ENCODE measurements at regions not wholly inside any gene's neighbourhood (a gene's known extent, or its start where the extent isn't known, plus 50 kb on each side); places are given as distances from the start of the nearest gene placed in this dataset.

GRCh38 chrX:115449742-115450141, 111.2 kb upstream of the PLS3 start:
- Histone ChIP-seq H3K4me1 (ENCODE audit: insufficient read depth, low read length) (no peaks in the 10 kb centered on the region), H3K27ac (ENCODE audit: low read depth in 1 of 2, low read length in 2 of 2) (no peak overlapping the region), H3K36me3 (ENCODE audit: insufficient read depth, low read length) (no peaks in the 10 kb centered on the region), H3K9me3 (ENCODE audit: control insufficient read depth in 1 of 2, insufficient read depth in 1 of 2, low read length in 2 of 2) (peaks cover 0 to 7% of the 10 kb centered on the region in 2 experiments), H3K4me3 (ENCODE audit: low read length) (no peak overlapping the region), H3K27me3 (ENCODE audit: control insufficient read depth in 1 of 2, insufficient read depth in 2 of 2, low read length in 2 of 2) (no peaks in the 10 kb centered on the region)
- CTCF ChIA-PET: no interaction called here
- intact Hi-C loops (cut with DNase I, micrococcal nuclease): no loop called here
- Mint-ChIP-seq H3K9me3 (no peaks in the 10 kb centered on the region), H3K27ac (no peak overlapping the region), H3K27me3 (no peaks in the 10 kb centered on the region), H3K4me1 (ENCODE audit: low read depth) (no peaks in the 10 kb centered on the region), H3K36me3 (ENCODE audit: low read depth) (no peaks in the 10 kb centered on the region), H3K4me3 (no peak overlapping the region)
- no peak for ATAC-seq (ENCODE audit: poor library complexity)
- no peak for TF ChIP-seq CTCF (IDR thresholded peaks at IDR 0.05)
- POLR2A ChIA-PET: no interaction called here
- peak in 2 of 14 experiments; percentile 0 to 1 for DNase-seq

GRCh38 chrX:115452251-115452650, 108.7 kb upstream of the PLS3 start:
- Mint-ChIP-seq H3K27me3 (no peaks in the 10 kb centered on the region), H3K36me3 (ENCODE audit: low read depth) (no peaks in the 10 kb centered on the region), H3K4me3 (no peak overlapping the region), H3K27ac (no peak overlapping the region), H3K9me3 (no peaks in the 10 kb centered on the region), H3K4me1 (ENCODE audit: low read depth) (no peaks in the 10 kb centered on the region)
- no peak for TF ChIP-seq CTCF (IDR thresholded peaks at IDR 0.05)
- Histone ChIP-seq H3K4me3 (ENCODE audit: low read length) (no peak overlapping the region), H3K27me3 (ENCODE audit: control insufficient read depth in 1 of 2, insufficient read depth in 2 of 2, low read length in 2 of 2) (no peaks in the 10 kb centered on the region), H3K36me3 (ENCODE audit: insufficient read depth, low read length) (no peaks in the 10 kb centered on the region), H3K9me3 (ENCODE audit: control insufficient read depth in 1 of 2, insufficient read depth in 1 of 2, low read length in 2 of 2) (peaks cover 0 to 7% of the 10 kb centered on the region in 2 experiments), H3K27ac (ENCODE audit: low read depth in 1 of 2, low read length in 2 of 2) (no peak overlapping the region), H3K4me1 (ENCODE audit: insufficient read depth, low read length) (no peaks in the 10 kb centered on the region)
- no peak for DNase-seq
- ChIA-PET CTCF (no interaction called here), POLR2A (no interaction called here)
- ATAC-seq (ENCODE audit: poor library complexity): no peak
- intact Hi-C loops (cut with DNase I, micrococcal nuclease): no loop called here

GRCh38 chrX:115459883-115460880, 100.8 kb upstream of the PLS3 start:
- no peaks in the 10 kb centered on the region for H3K36me3 Mint-ChIP-seq (ENCODE audit: low read depth)
- H3K9me3 Mint-ChIP-seq: no peaks in the 10 kb centered on the region
- intact Hi-C loops (cut with DNase I, micrococcal nuclease): no loop called here
- Histone ChIP-seq H3K36me3 (ENCODE audit: insufficient read depth, low read length) (no peaks in the 10 kb centered on the region), H3K4me3 (ENCODE audit: low read length) (no peak overlapping the region), H3K27me3 (ENCODE audit: control insufficient read depth in 1 of 2, insufficient read depth in 2 of 2, low read length in 2 of 2) (no peaks in the 10 kb centered on the region), H3K9me3 (ENCODE audit: control insufficient read depth in 1 of 2, insufficient read depth in 1 of 2, low read length in 2 of 2) (no peaks in the 10 kb centered on the region), H3K27ac (ENCODE audit: low read depth in 1 of 2, low read length in 2 of 2) (no peak overlapping the region), H3K4me1 (ENCODE audit: insufficient read depth, low read length) (no peaks in the 10 kb centered on the region)
- DNase-seq (no peak), ATAC-seq (ENCODE audit: poor library complexity) (no peak)
- POLR2A ChIA-PET: no interaction called here
- no peak overlapping the region for H3K4me3 Mint-ChIP-seq
- no peak overlapping the region for H3K27ac Mint-ChIP-seq
- CTCF ChIA-PET: no interaction called here
- no peaks in the 10 kb centered on the region for H3K4me1 Mint-ChIP-seq (ENCODE audit: low read depth)
- no peaks in the 10 kb centered on the region for H3K27me3 Mint-ChIP-seq
- no peak for TF ChIP-seq CTCF (IDR thresholded peaks at IDR 0.05)
